Fibroblast of lung (primary cell): ENCODE measurements at regions not wholly inside any gene's neighbourhood (a gene's known extent, or its start where the extent isn't known, plus 50 kb on each side); places are given as distances from the start of the nearest gene placed in this dataset.

ENCODE experiments used
- DNase-seq, 2 donors: peaks; one replicate each; pipeline versions ENCODE4 v3.0.0 to v3.0.0-alpha.2; 2010; ENCODE audit warnings: low read depth in 2 of 2
- H2AFZ ChIP-seq: 2 replicates; pipeline ENCODE4 v1.5.1; 2012; ENCODE audit warnings: low read length, control low read depth, inconsistent platforms
- H3K27ac ChIP-seq: 2 replicates; pipeline ENCODE4 v1.5.1; 2011; ENCODE audit warnings: low read length, control low read depth; ENCODE audit not compliant: insufficient read depth
- H3K27me3 ChIP-seq: 2 replicates; pipeline ENCODE4 v1.5.1; 2011; ENCODE audit warnings: mild to moderate bottlenecking, low read length; ENCODE audit not compliant: control insufficient read depth, insufficient read depth
- H3K36me3 ChIP-seq: 2 replicates; pipeline ENCODE4 v1.5.1; 2011; ENCODE audit warnings: low read length; ENCODE audit not compliant: control insufficient read depth, insufficient read depth
- H3K4me1 ChIP-seq: 2 replicates; pipeline ENCODE4 v1.5.1; 2011; ENCODE audit warnings: low read length; ENCODE audit not compliant: control insufficient read depth, insufficient read depth; ENCODE audit errors: extremely low read depth
- H3K4me2 ChIP-seq: 2 replicates; pipeline ENCODE4 v1.5.1; 2011; ENCODE audit warnings: low read length, control low read depth; ENCODE audit not compliant: insufficient read depth; ENCODE audit errors: extremely low read depth
- H3K4me3 ChIP-seq, 4 experiments: fragments of 200-600 bp in 1 of 4; sonication (generic) in 1 of 4; replicated peaks in 1 of 4; 2 replicates each; pipeline ENCODE4 v1.5.1; 2011 to 2016; ENCODE audit warnings: low read length in 4 of 4, low read depth in 3 of 4, mild to moderate bottlenecking in 3 of 4, control low read depth in 2 of 4, inconsistent platforms in 1 of 4, mixed read lengths in 1 of 4; ENCODE audit not compliant: insufficient read depth in 1 of 4; ENCODE audit errors: control extremely low read depth in 1 of 4
- H3K79me2 ChIP-seq: 2 replicates; pipeline ENCODE4 v1.5.1; 2012; ENCODE audit warnings: mild to moderate bottlenecking, low read length, inconsistent platforms; ENCODE audit not compliant: control insufficient read depth, insufficient read depth
- H3K9ac ChIP-seq: 2 replicates; pipeline ENCODE4 v1.5.1; 2011; ENCODE audit warnings: mild to moderate bottlenecking, low read length, control low read depth; ENCODE audit not compliant: insufficient read depth
- H3K9me3 ChIP-seq: 2 replicates; pipeline ENCODE4 v1.5.1; 2012; ENCODE audit warnings: low read depth, low read length; ENCODE audit not compliant: control insufficient read depth, insufficient read depth
- H4K20me1 ChIP-seq: 2 replicates; pipeline ENCODE4 v1.5.1; 2011; ENCODE audit warnings: low read length; ENCODE audit not compliant: control insufficient read depth, insufficient read depth; ENCODE audit errors: extremely low read depth
- EZH2 ChIP-seq: IDR thresholded peaks from 2 replicates; pipeline ENCODE4 v1.5.1; 2012; ENCODE audit warnings: low read length, control low read depth, mild to moderate bottlenecking; ENCODE audit errors: missing control alignments
- TF ChIP-seq, protein P1 (sequence below), 2 donors: IDR thresholded peaks in 1 of 2; conservative IDR thresholded peaks in 1 of 2; 1 replicate in 1 of 2; 2 replicates in 1 of 2; pipeline ENCODE4 v1.5.1; 2011 to 2012; ENCODE audit warnings: low read length in 2 of 2, control low read depth in 1 of 2, inconsistent platforms in 1 of 2, low read depth in 1 of 2, mild to moderate bottlenecking in 1 of 2

DNA sequence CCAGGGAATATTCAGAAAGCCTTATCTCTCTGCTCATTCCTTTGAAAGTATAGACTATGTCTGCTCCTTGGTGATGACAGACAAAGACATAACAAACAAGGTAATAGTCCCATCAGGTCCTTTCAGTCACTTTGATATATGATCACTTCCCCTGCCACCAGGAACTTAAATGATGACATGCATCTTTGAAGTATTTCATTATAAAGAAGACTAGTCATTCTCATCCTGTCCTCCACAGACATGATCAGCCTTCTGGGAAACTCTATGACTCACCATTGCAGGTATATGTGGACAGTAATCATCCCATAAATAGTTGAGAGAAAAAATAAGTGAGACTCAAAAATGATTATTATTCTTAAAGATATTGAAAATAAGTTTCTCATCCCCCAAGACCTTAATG is 117.5 kb upstream of the VCX2 start:
- H3K9me3 ChIP-seq = no peaks in the 10 kb centered on the region
- H3K27ac ChIP-seq = no peak overlapping the region
- no peaks in the 10 kb centered on the region for H3K79me2 ChIP-seq
- no peak overlapping the region for H2AFZ ChIP-seq
- no peaks in the 10 kb centered on the region for H3K36me3 ChIP-seq
- H3K4me3 ChIP-seq = no peak overlapping the region
- no peaks in the 10 kb centered on the region for H4K20me1 ChIP-seq
- no peaks in the 10 kb centered on the region for H3K27me3 ChIP-seq
- no peak for DNase-seq
- H3K4me1 ChIP-seq = no peaks in the 10 kb centered on the region
- H3K4me2 ChIP-seq = no peak overlapping the region
- TF ChIP-seq, protein P1, sequence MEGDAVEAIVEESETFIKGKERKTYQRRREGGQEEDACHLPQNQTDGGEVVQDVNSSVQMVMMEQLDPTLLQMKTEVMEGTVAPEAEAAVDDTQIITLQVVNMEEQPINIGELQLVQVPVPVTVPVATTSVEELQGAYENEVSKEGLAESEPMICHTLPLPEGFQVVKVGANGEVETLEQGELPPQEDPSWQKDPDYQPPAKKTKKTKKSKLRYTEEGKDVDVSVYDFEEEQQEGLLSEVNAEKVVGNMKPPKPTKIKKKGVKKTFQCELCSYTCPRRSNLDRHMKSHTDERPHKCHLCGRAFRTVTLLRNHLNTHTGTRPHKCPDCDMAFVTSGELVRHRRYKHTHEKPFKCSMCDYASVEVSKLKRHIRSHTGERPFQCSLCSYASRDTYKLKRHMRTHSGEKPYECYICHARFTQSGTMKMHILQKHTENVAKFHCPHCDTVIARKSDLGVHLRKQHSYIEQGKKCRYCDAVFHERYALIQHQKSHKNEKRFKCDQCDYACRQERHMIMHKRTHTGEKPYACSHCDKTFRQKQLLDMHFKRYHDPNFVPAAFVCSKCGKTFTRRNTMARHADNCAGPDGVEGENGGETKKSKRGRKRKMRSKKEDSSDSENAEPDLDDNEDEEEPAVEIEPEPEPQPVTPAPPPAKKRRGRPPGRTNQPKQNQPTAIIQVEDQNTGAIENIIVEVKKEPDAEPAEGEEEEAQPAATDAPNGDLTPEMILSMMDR (conservative IDR thresholded peaks at IDR 0.05 in 1 of 2, IDR thresholded peaks at IDR 0.05 in 1 of 2; ENCODE audit: low read depth in 1 of 2, low read length in 2 of 2) = no peak
- TF ChIP-seq EZH2 = no peak
- no peak overlapping the region for H3K9ac ChIP-seq

GRCh38 chrX:8289523-8289922 is 118.5 kb upstream of the VCX2 start:
- Histone ChIP-seq H3K4me1 (no peaks in the 10 kb centered on the region), H3K4me3 (no peak overlapping the region), H2AFZ (no peak overlapping the region), H3K79me2 (no peaks in the 10 kb centered on the region), H3K4me2 (no peak overlapping the region), H3K27me3 (no peaks in the 10 kb centered on the region), H4K20me1 (no peaks in the 10 kb centered on the region), H3K36me3 (no peaks in the 10 kb centered on the region), H3K9me3 (no peaks in the 10 kb centered on the region), H3K9ac (no peak overlapping the region), H3K27ac (no peak overlapping the region)
- peak in 1 of 2 donors; percentile 33 for DNase-seq
- TF ChIP-seq EZH2 = no peak
- TF ChIP-seq, protein P1 (conservative IDR thresholded peaks at IDR 0.05 in 1 of 2, IDR thresholded peaks at IDR 0.05 in 1 of 2; ENCODE audit: low read depth in 1 of 2, low read length in 2 of 2) = no peak

DNA sequence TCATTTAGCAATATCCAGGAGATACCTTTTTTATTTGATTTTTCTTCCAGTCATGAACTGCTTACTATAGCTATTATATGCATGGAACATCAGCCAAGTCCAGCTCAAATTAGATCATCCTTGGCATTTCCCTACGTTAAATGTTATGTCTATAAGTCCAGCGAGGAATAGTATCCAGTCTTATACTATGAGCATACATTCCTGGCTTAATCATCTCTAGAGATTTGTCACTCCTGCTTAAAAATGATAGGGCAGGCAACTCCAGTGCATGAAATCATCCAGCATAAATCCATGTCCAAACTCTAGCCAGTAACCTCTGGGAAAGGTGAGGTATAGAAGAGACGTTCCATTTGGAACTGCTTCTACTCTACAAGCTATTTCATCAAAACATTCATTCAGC is 126.7 kb upstream of the VCX2 start:
- Histone ChIP-seq H3K79me2 (no peaks in the 10 kb centered on the region), H3K4me3 (no peak overlapping the region), H3K27ac (no peak overlapping the region), H3K36me3 (no peaks in the 10 kb centered on the region), H3K9ac (no peak overlapping the region), H3K27me3 (no peaks in the 10 kb centered on the region), H2AFZ (no peak overlapping the region), H4K20me1 (no peaks in the 10 kb centered on the region), H3K9me3 (no peaks in the 10 kb centered on the region), H3K4me2 (no peak overlapping the region), H3K4me1 (no peaks in the 10 kb centered on the region)
- TF ChIP-seq EZH2 = no peak
- TF ChIP-seq, protein P1 (conservative IDR thresholded peaks at IDR 0.05 in 1 of 2, IDR thresholded peaks at IDR 0.05 in 1 of 2; ENCODE audit: low read depth in 1 of 2, low read length in 2 of 2) = no peak
- DNase-seq = peak in 1 of 2 donors; percentile 29
